HUES6 (cell line): ENCODE measurements at regions not wholly inside any gene's neighbourhood (a gene's known extent, or its start where the extent isn't known, plus 50 kb on each side); places are given as distances from the start of the nearest gene placed in this dataset.

Source experiments
- H3K27ac ChIP-seq: 2 replicates; pipeline ENCODE4 v1.7.0; 2013; ENCODE audit warnings: low read depth, mild to moderate bottlenecking, low read length, inconsistent platforms
- H3K27me3 ChIP-seq: 2 replicates; pipeline ENCODE4 v1.6.1; 2013; ENCODE audit warnings: low read length; ENCODE audit not compliant: control insufficient read depth, insufficient read depth
- H3K36me3 ChIP-seq: 2 replicates; pipeline ENCODE4 v1.6.1; 2013; ENCODE audit warnings: low read length; ENCODE audit not compliant: control insufficient read depth, insufficient read depth
- H3K4me1 ChIP-seq: 2 replicates; pipeline ENCODE4 v1.6.1; 2013; ENCODE audit warnings: low read length; ENCODE audit not compliant: control insufficient read depth, insufficient read depth
- H3K4me3 ChIP-seq: 2 replicates; pipeline ENCODE4 v1.5.1; 2013; ENCODE audit warnings: low read depth, low read length
- H3K9ac ChIP-seq: one replicate; pipeline ENCODE4 v1.6.1; 2013; ENCODE audit warnings: mild to moderate bottlenecking, low read length
- H3K9me3 ChIP-seq: 2 replicates; pipeline ENCODE4 v1.6.1; 2013; ENCODE audit warnings: low read depth, low read length; ENCODE audit not compliant: control insufficient read depth, insufficient read depth

DNA sequence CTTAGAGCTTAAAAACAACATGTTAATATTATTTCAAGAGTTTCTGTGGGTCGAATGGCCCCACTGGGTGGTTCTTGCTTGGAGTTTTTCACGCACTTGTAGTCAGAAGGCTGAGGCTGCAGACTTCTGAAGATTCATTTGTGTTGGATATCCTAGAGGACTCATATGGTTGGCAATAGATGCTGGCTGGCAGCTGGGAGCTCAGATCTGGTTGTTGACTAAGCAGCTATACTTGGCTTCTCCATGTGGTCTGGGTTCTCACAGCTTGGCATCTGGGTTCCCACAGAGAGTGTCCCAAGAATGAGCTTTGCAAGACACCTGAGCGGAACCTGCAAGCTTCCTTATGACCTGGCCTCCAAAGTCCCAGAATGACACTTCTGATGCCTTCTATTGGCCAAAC, 163.9 kb upstream of the ZC3H12C start:
- Histone ChIP-seq H3K4me1 (0 out of 2 replicates have a peak, but pooled peaks cover 4% of the 10 kb centered on the region), H3K36me3 (no peaks in the 10 kb centered on the region), H3K9ac (no peak overlapping the region), H3K27ac (no peak overlapping the region), H3K9me3 (no peaks in the 10 kb centered on the region; the same call in 1 of the 2 replicates), H3K27me3 (no peaks in the 10 kb centered on the region), H3K4me3 (no peak overlapping the region)

DNA sequence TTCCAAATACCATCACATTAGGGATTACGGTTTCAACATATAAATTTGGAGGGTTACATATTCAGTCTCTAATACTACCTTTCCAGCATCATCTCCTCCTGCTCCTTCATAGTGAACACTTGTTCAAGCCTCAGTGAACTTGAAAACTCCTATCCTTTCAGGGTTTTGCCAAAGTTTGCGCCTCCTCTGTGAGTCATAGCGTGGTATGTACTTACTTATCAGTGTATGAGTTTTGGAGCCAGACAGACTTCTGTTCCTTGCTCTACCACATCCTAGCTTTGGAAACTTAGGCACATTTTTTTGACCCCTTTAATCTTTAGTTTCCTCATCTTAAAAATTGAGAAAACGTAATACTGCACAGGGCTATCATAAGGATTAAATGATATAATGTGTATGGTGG, 160.1 kb upstream of the ZC3H12C start:
- H3K36me3 ChIP-seq, result no peaks in the 10 kb centered on the region
- H3K4me1 ChIP-seq, result no peaks in the 10 kb centered on the region
- no peak overlapping the region for H3K27ac ChIP-seq
- H3K9me3 ChIP-seq, result no peaks in the 10 kb centered on the region
- H3K4me3 ChIP-seq, result no peak overlapping the region
- no peaks in the 10 kb centered on the region for H3K27me3 ChIP-seq
- H3K9ac ChIP-seq, result no peak overlapping the region

DNA sequence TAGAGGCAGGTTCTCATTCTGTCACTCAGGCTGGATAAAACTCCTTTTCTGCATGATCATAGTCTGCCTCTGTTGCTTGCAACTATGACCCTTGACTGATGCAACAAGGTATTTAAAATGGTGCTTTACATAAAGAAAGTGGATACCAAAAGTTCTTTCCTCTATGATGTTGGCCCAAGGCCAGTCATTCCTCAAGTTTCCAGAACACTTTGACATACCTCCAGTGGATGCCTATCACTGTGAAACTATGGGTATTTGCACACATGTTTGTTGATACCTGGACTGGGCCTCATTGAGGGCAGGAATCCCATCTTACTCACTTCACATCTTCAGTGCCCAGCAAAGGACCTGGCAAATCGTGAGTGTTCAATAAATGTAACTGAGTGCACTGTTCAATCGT, 159.0 kb upstream of the ZC3H12C start:
- Histone ChIP-seq H3K27ac (no peak overlapping the region), H3K9ac (no peak overlapping the region), H3K36me3 (no peaks in the 10 kb centered on the region), H3K4me1 (no peaks in the 10 kb centered on the region), H3K4me3 (no peak overlapping the region), H3K27me3 (no peaks in the 10 kb centered on the region), H3K9me3 (no peaks in the 10 kb centered on the region)

DNA sequence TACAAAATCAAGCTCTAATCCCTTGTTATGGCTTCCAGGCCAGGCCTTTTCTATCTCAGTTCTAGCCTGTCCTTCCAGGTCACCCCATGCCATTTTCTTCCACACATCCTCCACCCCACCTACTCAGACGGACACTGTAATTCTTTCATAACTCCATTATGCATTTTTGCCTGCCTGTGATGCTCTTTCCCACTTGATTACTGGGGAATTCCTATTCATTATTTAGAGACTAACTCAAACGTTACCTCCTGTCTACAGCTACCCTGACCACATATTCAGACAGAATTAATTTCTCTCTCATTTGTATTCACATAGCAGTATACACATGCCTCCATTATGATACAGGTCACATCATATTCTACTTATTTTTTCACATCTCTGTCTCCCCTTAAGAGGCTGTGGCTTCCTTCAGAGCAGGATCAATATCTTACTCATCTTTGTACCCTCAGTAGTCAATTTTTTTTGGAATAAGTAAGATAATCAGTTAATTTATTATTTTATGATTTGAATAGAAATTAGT, 156.5 kb upstream of the ZC3H12C start:
- Histone ChIP-seq H3K27me3 (no peaks in the 10 kb centered on the region), H3K4me3 (no peak overlapping the region), H3K9ac (no peak overlapping the region), H3K4me1 (no peaks in the 10 kb centered on the region), H3K9me3 (no peaks in the 10 kb centered on the region), H3K36me3 (no peaks in the 10 kb centered on the region), H3K27ac (no peak overlapping the region)

DNA sequence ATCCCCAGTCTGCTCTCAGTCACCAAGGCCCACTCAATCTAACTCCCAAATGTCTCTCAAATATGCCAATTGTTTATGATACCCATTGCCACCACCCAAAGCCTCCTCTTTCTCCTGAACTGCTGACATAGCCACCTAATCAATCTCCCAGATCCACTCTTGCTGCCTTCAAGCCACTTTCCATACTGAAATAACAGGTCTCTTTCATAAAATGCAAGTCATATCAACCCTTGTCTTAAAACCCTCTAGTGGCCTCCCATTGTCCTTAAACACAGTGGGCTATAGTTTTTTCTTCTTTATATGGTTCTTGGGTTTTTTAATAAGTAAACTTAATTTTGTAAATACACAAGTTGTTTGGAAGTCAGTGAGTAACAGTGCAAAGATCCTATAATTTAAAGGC, 155.2 kb upstream of the ZC3H12C start:
- H3K27ac ChIP-seq, result no peak overlapping the region
- H3K9me3 ChIP-seq, result no peaks in the 10 kb centered on the region
- no peaks in the 10 kb centered on the region for H3K36me3 ChIP-seq
- no peaks in the 10 kb centered on the region for H3K27me3 ChIP-seq
- H3K4me3 ChIP-seq, result no peak overlapping the region
- H3K4me1 ChIP-seq, result no peaks in the 10 kb centered on the region
- no peak overlapping the region for H3K9ac ChIP-seq

DNA sequence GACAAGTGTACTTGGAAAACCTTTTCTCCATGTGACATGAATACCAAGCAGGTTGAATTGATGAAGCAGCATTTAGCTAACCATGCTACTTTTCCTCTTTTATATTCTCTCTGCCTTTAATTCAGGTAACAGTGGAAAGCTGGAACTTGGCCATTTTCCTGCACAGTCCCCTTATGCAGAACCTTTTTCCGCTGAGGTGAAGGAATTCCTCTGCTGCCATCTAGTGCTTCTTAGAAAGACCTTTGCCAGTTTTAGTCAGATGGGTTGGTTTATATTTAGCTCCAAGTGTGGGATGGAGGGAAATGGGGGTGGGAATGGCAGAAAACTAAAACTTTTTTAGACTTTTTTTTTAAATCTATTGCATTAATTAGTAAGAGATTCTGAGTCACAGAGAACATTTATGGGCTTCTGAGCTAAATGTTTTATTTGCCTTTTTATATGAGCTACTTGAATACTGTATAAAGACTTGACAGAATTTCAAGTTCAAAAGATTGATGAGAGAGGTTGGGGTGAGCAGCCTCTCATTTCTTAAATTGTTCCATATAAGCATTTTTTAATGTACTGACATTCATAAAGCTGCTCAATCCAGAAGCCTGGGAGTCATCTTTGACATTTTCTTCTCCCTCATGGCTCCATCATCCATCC, 153.9 kb upstream of the ZC3H12C start:
- Histone ChIP-seq H3K9me3 (no peaks in the 10 kb centered on the region), H3K27ac (no peak overlapping the region), H3K4me1 (no peaks in the 10 kb centered on the region), H3K27me3 (no peaks in the 10 kb centered on the region), H3K4me3 (no peak overlapping the region), H3K36me3 (no peaks in the 10 kb centered on the region), H3K9ac (no peak overlapping the region)

DNA sequence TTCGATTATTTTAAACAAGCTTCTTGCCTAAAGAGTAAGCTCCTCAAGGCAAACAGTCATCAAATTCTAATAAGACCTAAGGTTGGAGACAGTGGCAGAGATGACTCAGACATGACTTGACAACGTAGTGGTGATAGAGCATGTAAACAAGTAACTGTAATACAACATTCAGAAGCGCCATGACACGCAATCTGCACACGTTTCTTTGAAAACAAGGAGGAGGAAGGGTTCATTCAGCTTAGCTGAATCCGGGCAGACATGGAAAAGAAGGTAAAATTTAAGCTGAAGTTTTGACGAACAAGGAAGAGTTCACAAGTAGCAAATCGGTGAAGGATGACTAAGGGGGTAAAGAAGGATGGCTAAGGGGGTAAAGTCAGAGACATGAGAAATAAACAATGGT, 152.4 kb upstream of the ZC3H12C start:
- Histone ChIP-seq H3K27me3 (no peaks in the 10 kb centered on the region), H3K4me3 (no peak overlapping the region), H3K9me3 (no peaks in the 10 kb centered on the region), H3K4me1 (no peaks in the 10 kb centered on the region), H3K36me3 (no peaks in the 10 kb centered on the region), H3K9ac (no peak overlapping the region), H3K27ac (no peak overlapping the region)

DNA sequence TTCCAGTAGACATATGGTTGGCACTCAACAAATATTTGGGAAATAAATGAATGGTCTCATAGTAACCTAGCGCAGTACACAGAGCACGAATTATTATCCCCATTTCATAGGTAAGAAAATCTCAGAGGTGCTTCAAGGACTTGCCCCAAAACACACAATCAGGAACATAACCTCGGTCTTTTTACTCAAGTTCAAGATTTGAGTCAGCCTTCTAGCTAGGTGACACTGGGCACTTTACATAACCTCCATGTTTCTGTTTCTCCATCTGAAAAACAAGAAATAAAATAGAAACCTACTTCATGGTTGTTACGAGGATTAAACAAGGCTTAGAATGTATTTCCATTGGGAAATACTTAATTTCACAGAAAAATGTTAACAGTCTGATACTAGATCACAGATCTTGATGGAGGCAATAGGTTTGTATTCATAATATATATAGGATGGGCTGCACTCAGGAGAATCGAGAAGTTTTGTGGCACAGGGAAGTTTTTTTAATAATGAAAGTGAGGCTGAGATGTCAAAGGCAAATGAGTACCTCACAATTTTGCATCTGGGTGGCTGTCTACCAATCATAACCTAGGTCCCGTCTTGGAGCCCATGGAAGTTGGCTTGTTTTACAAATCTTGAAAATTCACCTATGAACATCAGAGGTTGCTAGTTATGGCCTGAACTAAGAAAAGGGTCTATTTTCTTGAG, 147.4 kb upstream of the ZC3H12C start:
- no peak overlapping the region for H3K9ac ChIP-seq
- no peaks in the 10 kb centered on the region for H3K36me3 ChIP-seq
- no peak overlapping the region for H3K27ac ChIP-seq
- peaks cover 5% of the 10 kb centered on the region; the same call in 1 of the 2 replicates for H3K4me1 ChIP-seq
- H3K4me3 ChIP-seq, result no peak overlapping the region
- no peaks in the 10 kb centered on the region for H3K27me3 ChIP-seq
- H3K9me3 ChIP-seq, result peaks cover 13% of the 10 kb centered on the region

DNA sequence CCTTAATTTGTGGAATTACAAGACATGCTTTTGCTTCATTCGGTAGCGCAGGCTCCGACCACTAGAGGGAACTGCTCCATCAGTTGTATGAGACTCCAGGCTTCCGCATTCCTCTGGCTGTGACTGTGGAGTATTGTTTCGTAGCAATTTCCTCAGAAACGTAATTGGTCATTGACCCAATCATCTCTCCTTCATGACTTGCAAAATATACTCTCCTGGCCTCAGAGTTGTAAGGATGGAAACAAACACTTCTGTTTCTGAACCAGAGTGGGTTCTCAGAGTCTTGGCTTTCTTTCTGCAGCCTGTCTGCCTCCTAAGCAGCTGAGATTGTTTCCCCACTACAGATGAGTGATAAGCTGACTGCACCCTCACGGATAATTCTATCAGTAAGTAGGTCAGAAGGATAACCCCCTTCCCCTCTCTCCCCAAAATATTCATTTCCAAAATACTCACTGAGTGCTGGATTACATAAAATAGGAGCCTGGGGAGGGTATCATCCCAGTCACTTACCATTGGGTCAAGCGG, 146.8 kb upstream of the ZC3H12C start:
- Histone ChIP-seq H3K27ac (no peak overlapping the region), H3K9ac (no peak overlapping the region)

DNA sequence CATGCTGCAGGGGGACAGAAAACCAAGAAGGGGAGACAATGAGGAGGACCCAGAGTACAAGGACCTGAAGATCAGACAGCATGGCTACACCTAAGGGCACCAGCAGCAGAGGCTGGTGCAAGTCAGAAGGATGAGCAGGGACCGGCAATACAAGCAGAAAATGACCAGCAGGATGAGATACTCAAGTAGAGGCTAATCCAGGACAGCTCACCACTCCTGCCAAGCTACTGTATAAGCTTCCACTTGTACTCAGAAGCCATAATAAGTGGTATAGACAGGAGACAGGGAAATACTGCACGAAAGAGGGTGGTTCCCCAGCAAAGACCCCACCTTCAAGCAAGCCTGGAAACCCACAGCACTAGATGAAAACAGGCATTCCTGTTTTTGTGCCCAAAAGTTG, 138.7 kb upstream of the ZC3H12C start:
- no peak overlapping the region for H3K27ac ChIP-seq
- no peaks in the 10 kb centered on the region for H3K4me1 ChIP-seq
- H3K9ac ChIP-seq, result no peak overlapping the region
- H3K4me3 ChIP-seq, result no peak overlapping the region
- H3K27me3 ChIP-seq, result no peaks in the 10 kb centered on the region
- no peaks in the 10 kb centered on the region for H3K36me3 ChIP-seq
- H3K9me3 ChIP-seq, result peaks cover 7% of the 10 kb centered on the region

More for the DNA sequence above, 146.8 kb upstream of the ZC3H12C start:
- no peaks in the 10 kb centered on the region for H3K27me3 ChIP-seq
- peaks cover 5% of the 10 kb centered on the region; the same call in 1 of the 2 replicates for H3K4me1 ChIP-seq
- peaks cover 13% of the 10 kb centered on the region for H3K9me3 ChIP-seq
- no peaks in the 10 kb centered on the region for H3K36me3 ChIP-seq
- H3K4me3 ChIP-seq, result no peak overlapping the region

DNA sequence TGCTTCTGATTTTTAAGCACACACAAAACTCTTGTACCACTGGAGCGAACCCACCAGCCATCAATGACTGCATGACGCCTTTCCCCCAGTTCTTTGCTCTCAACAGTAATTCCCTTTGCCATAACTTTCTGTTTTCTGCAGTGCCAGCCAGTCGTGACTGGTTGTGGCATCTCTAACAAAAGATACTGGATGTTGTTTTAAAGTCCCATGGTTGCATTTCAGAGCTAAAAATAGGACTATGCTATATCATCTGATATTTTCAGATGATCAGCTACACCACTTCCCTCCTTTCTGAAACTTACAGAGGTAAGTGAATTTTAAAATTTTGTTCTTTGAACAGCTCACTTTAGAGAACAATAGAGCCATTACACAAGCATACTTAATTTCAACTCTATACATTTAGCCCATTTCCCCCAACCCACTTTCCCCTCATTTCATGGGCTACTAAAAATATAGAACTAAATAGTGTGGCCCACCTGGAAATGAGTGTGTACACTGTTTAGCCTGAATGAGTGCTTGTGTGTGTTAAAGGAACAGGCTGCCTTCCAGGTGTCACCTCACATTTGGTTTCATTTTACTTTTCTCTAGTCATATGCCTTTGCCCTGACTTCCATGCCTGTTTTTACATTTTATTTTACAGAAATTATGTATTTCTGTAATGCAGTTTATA, 136.9 kb upstream of the ZC3H12C start:
- H3K9me3 ChIP-seq, result no peaks in the 10 kb centered on the region

More for the DNA sequence above, 136.9 kb upstream of the ZC3H12C start:
- H3K27ac ChIP-seq, result no peak overlapping the region
- H3K4me1 ChIP-seq, result peaks cover 5% of the 10 kb centered on the region; the same call in 1 of the 2 replicates
- no peaks in the 10 kb centered on the region for H3K27me3 ChIP-seq
- no peaks in the 10 kb centered on the region for H3K36me3 ChIP-seq
- no peak overlapping the region for H3K9ac ChIP-seq
- H3K4me3 ChIP-seq, result no peak overlapping the region
